GM18505 (cell line): ENCODE measurements at regions not wholly inside any gene's neighbourhood (a gene's known extent, or its start where the extent isn't known, plus 50 kb on each side); places are given as distances from the start of the nearest gene placed in this dataset.

Experiments
- ATAC-seq: cut with Tn5 transposase; IDR thresholded peaks from one replicate; pipeline ENCODE4 v1.9.1; 2021; ENCODE audit not compliant: unreplicated experiment
- POLR2A ChIP-seq: IDR thresholded peaks from 4 replicates; pipeline ENCODE4 v1.6.1; 2011; ENCODE audit warnings: borderline replicate concordance; ENCODE audit not compliant: insufficient read depth, insufficient read length; ENCODE audit errors: extremely low read depth

DNA sequence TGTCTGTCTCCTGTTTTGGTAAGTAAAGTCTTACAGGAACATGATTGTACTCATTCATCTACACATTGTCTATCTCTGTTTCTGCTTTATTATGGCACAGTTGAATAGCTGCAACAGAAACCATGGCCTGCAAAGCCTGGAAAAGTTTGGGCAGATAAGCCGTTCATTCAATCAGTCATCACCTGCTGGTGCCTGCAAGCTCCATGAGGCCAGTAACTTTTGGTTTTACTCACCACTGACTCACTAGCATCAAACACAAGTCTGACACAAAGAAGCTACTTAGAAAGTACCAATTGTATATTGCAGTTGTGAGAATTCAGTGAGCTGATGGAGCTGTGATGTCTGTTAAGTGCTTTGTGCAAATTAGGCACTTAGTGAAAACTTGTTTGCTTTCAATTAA is 373.6 kb upstream of the SGCD start:
- no peak for TF ChIP-seq POLR2A
- no peak for ATAC-seq

DNA sequence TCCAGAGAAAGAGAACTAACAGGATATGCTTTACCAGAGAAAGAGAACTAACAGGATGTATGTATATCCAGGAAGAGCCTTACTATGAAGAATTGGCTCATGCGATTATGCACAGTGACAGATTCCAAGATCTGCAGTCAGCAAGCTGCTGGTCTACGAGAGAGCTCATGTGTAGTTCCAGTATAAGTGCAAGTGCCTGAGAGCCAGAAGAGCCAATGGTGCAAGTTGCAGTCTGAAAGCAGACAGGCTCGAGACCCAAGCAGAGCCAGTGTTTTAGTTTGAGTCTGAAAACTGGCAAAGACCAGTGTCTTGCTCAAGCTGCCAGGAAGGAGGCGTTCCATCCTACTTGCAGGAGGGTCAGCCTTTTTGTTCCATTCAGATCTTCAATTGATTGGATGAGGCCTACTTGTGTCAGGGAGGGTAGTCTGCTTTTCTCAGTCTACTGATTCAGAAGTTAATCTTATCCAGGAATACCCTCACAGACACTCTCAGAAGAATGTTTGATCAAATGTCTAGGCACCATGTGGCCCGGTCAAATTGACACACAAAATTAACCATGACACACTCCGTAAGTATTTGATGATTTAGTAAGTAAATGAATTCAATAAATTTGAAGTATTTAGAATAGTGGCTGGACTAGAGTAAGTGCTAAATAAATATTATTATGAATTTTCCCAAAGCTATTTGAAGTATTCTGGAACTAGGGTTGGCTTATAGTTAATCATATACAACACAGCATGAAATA is 372.1 kb upstream of the SGCD start:
- TF ChIP-seq POLR2A = no peak
- ATAC-seq = no peak

DNA sequence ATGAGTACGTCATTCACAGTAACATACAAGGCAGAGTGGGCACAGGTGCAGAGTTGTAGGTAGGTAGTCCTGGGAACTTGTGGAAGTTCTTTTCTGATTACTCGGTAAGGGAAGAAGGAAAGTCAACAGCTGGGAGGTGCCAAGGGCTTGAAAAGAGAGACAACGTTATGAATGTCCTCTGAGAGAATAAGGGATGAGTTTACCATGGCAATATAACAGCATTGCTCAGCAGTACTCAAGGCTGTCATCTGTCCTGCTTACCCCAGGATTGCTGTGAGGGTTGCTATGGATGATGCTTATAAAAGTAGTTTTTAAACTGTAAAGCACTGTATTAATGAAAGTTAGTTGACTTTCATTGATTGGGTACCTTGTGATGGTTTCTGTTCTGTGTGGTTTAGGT is 369.1 kb upstream of the SGCD start:
- ATAC-seq = no peak
- TF ChIP-seq POLR2A = no peak

DNA sequence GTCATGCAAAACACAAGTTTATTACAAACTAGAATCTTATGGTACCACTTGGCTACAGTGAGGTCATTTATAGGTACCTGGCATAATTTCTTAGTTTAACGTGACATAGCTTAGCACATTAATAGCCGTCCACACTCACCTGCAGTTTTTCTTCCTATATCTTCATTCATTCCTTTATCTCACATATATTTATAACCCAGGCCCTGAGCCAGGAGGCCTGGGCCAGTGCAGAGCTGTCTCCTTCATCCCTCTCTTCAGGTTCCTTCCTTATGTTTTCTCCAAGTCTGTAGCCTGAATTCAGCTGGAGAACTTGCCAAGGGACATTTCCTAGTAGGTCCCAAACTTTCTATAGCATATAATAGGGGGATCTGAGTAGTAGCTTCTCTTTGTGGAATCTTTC is 367.9 kb upstream of the SGCD start:
- ATAC-seq = no peak
- TF ChIP-seq POLR2A = no peak

DNA sequence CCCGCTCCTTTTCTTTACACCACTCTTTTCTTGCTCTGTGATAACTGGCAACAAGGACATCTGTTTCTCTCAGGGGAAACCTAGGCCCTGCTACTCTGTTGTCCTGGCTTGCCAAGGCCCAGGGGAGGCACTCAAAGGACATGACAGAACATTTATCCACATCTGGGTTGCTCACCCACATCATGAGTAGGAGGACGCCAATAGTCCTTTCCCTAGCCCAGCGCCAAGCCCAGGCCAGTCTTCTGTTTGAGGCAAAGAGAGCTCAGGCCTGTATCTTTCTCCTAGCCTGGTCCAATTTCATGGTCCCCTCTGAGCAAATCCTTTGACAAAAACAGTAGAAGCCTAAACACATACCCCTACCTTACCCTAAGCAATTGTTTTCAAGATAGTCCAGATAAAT is 366.8 kb upstream of the SGCD start:
- no peak for TF ChIP-seq POLR2A
- ATAC-seq = no peak

DNA sequence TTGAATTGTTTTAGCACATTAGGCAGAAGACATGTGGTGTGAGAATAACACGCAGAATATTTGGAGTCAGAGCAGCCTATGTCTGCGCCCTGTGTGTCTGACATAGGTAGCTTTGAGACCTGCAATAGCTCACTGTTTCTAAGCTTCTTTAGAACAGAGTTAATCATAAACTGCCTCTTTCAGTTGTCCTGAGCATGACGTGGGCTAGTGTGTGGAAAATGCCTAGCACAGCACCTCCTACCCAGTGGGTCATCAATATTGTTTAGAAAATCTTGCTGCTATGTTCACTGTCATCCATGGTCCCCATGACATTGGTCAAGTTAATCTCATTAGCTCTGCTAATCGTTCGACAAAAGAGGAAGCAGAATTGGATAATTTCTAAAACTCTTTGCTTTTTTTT is 357.4 kb upstream of the SGCD start:
- ATAC-seq = no peak
- no peak for TF ChIP-seq POLR2A

DNA sequence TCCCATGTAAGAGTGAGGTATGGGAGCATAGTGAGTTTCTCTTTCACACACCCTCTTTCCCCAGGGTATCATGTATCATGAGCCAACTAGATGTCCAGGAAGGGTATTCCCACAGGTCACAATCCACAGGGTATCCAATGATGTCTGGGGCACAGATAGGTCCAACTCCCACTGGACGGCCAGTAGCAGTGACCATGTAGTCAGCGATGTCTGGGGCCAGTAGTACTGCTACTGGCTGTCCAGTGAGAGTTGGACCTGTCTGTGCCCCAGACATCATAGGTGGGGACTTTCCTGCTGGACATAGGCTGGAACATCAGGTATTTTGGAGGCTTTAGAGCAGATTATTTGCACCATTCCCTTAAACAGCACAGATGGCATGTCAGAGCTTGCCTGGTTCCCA is 352.6 kb upstream of the SGCD start:
- TF ChIP-seq POLR2A = no peak

DNA sequence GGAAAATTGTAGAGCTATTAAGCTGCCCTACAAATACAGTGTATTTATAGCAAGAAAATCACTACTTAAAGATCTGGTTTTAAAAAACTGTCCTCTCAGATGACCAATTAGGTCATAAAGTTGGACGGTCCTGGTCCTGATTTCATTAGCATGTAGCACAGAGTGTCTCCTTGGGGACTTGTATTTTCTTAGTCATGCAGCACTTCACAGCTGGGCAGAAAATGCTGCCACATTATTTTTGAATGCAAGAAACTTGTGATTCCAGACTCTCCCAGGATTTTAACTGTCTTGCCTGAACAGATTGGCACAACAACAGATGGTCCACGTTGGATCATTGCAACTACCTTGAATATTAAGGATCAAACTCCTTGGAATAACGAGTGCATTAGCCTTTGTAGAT is 348.1 kb upstream of the SGCD start:
- ATAC-seq = no peak
- TF ChIP-seq POLR2A = no peak

More for the DNA sequence above, 352.6 kb upstream of the SGCD start:
- no peak for ATAC-seq

DNA sequence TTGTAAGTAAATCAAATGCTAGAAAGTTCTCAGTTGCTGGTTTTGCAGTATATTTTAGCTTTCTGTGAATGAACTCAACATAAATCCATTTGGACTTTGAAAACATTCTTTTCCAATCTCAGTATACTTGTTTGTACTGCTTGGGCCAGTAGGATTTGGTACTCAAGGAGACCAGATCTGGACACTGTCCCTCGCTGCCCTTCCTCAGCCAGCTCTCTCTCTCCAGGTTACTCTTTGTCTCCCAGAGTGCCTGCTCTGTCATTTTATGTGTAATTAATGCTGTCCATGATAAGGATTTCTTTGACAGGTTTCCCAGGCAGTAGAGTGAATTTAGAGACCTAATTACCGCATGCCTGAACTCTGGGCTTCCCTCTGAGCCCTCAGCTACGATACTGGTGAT is 344.6 kb upstream of the SGCD start:
- ATAC-seq = no peak
- no peak for TF ChIP-seq POLR2A

DNA sequence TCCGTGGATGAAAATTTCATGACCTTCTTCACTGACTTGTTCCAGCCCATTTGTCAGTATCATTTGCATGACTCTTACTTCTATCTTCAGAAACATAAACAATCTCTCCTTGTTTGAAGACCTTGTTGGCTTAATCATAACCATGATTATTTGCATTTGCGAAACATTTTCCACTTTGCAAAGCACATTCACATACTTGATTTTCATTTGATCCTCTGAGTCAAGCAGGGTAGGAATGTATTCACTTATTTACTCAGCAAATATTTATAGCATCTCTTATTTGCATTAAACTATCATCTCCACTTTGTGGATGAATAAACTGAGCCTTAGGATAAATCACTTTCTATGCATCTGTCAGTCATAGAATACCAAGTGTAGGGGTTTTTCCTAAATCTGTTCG is 343.0 kb upstream of the SGCD start:
- no peak for TF ChIP-seq POLR2A

DNA sequence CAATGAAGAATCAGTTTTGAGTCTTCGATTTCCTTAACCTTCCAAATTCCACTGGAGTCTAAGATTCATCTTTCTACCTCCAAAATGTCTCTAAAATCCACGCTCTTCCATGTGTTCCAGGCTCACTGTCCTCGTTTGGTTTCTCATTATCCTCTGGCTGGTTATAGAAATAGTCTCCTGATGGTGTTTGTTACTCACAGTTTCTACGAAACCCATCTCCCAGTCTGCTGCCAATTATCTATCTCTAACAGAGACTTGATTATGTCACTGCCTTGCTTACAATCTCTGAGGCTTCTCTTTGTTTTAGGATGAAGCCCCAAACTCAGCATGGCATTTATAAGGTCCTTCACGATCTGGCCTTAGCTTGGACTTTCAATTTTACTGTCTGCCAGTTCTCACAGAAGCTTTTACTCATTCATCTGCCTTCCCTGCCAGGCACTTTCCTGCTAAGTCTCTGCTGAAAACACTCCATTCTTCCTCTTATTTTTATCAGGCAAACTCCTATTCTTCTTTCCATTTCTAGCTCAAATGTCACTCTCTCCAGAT is 339.6 kb upstream of the SGCD start:
- ATAC-seq = no peak

More for the DNA sequence above, 343.0 kb upstream of the SGCD start:
- no peak for ATAC-seq

DNA sequence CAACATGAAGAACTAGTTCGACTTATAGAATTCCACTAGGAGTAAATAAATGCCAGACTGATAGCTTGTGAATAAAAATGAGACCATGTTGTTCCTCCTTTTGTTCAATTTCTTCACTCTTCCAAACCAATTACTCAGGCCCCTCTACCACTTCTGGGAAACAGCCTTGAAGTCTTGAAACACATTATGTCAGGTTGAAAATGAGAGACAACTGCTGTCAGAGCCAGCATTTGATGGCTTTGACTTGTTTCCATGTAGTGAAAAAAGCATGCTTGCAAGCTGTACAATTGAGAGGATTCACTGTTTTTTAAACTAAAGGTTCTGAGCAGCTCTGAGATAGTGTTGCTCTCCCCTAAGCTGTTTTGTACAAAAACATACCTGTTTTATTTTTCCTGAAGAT is 337.1 kb upstream of the SGCD start:
- no peak for ATAC-seq
- TF ChIP-seq POLR2A = no peak

More for the DNA sequence above, 339.6 kb upstream of the SGCD start:
- TF ChIP-seq POLR2A = no peak

DNA sequence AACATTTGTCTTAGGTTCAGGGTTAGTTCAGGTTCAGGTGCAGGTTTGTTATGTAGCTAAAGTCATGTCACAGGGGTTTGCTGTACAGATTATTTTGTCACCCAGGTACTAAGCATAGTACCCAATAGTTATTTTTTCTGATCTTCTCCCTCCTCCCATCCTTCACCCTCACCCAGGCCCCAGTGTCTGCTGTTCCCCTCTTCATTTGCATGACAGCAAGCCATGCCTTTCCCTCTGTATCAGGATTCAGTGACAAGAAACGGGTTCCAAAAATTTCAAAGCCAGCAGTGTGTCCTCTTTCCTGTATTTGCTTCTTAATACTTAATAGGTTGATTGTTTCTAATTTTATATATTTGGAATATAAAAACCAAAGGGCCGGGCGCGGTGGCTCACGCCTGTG is 330.8 kb upstream of the SGCD start:
- TF ChIP-seq POLR2A = no peak
- no peak for ATAC-seq

DNA sequence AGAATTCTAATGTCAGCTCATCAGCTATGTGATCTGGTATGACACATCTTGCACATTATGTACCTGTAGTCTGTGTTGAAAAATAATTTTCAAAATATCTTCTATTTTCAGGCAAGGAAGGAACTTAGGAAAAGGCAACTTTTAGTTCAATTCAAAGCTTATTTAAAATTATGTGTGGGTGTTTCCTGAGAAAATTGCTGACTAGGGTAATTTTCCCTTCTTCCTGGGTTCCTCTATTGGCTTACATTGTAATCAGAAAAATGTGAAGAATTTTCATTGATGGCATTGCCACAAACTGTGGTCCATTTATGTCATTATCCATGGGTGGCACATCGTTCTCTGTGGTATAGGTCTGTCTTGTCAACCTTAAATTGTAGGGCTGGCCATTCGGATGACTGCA is 328.7 kb upstream of the SGCD start:
- no peak for ATAC-seq
- no peak for TF ChIP-seq POLR2A
